CD4-positive, alpha-beta T cell treated with Interleukin-10 for 1 hour (primary cell): ENCODE measurements at regions not wholly inside any gene's neighbourhood (a gene's known extent, or its start where the extent isn't known, plus 50 kb on each side); places are given as distances from the start of the nearest gene placed in this dataset.
A peak's percentile ranks its signal among the peaks of the same experiment; 100 is the strongest.

ENCODE experiments used
- DNase-seq: peaks from one replicate; pipeline ENCODE4 v3.0.0-alpha.2; 2020

DNA sequence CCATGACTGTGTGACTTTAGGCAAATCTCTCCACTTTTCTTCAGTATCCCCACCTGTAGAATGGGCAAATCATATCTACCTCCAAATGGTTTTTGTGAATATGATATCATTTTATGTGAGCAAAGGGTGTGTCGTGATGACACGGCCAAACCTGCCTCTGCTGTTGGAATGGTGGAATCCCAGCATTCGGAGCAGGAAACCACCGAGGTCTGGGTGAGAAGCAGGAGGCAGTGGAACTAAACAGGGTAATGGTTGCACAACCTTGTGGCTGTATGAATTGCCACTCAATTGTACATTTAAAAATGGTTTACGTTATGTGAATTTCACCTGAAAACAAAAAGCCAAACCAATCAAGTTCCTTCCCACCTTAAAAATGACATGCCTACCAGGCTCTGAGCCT is 131.4 kb upstream of the ZMIZ1 start:
- no peak for DNase-seq

DNA sequence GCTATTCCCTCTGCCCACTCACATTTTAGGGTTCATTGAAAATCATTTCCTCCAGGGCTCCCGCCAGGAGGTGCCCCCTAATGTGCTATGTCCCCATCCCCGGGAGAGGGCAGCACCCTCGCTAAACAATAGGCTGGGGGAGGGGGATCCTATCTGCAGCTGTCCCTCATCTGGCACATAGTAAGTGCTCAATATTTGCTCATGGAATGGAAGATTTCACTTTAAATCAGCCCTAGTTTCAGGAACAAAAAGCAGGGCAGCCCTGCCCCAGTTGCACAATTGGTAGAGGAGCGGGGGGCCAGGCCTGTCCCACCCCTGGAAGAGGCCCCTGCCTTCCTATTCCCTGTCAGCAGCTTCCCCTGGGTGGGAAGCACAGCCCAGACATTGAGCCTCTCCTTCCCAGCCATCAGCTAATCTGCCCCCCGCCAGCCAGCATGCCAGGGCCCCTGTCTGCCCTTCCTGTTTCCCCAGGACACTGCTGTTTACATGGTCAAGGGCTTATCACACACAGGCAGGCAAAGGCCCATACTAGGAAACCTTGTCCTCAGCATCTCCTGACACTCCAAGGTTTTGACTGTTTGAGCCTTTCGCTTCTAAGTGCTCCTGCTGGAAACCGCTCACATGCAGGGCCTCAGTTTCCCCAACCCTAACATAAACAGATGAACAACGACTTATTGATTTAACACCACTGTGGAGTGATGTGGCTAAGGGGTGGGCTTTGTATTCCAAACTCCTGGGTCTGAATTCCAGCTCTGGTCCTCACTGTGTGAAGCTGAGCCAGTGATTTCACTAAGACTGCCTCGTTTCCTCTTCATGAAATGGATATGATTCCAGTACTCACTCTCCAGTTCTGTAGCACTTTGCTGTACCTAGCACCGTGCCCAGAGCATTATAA is 130.7 kb upstream of the ZMIZ1 start:
- DNase-seq: peak; percentile 12

DNA sequence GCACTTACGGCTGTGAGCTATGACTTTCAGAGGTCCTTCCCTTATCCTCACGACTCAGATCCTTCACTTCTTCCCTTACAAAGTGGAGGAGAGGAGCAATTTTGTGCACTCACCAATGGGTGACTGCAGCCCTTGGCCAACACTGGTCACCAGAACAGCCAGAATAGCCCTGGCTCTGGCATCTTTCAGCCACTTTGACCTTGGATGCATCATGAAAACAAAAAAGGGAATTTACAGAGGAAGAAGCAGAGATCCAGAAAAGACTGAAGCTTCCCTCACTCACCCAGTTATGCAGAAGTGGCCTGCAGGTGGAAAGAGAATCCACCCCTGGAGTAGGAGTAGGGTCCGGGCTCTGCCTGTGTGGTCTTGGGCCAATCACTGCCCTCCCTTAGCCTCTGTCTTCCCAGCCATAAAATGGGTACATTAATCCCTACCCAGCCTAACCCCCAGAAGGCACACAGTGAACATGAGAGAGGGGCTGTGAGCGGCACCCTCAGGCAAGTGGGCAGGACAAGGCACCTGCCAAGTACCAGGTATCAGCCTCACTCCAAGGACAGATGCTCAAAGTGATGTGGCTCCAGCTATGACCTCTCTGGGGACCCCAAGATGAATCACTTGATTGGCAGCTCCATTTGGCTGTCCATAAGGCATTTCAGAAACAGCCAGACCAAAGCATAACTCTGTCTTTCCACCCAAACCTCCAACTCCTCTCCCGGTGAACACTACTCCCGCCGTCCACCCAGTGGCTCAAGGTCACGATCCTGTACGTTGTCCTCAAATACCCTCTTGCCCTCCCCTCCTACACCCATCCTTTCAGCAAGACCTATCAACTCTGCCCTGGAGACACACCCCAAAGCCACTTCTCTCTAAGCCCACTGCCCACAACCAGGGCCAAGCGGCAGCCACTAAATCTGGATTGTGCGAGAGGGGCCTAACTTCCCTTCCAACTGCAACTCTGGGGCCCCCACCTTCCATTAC is 129.8 kb upstream of the ZMIZ1 start:
- no peak for DNase-seq

DNA sequence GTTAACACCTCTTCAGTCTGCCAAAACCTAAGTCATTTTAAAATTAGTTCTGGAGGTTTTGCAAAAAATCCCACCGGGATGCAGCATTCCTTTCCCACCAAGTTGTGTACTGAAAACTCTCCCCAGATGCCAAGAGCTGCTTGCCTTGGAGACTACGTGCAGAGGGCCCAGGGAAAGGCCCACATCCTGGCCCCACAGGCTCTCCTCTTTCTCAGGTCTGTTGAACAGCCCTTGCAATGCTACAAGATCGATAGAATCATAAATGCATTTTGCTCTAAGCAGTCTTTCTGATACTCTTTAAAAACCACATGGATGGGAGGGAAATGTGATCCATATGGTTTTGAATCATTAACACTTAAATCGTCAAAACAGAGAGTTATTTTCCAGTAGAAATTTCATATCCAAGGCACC is 126.7 kb upstream of the ZMIZ1 start:
- no peak for DNase-seq

DNA sequence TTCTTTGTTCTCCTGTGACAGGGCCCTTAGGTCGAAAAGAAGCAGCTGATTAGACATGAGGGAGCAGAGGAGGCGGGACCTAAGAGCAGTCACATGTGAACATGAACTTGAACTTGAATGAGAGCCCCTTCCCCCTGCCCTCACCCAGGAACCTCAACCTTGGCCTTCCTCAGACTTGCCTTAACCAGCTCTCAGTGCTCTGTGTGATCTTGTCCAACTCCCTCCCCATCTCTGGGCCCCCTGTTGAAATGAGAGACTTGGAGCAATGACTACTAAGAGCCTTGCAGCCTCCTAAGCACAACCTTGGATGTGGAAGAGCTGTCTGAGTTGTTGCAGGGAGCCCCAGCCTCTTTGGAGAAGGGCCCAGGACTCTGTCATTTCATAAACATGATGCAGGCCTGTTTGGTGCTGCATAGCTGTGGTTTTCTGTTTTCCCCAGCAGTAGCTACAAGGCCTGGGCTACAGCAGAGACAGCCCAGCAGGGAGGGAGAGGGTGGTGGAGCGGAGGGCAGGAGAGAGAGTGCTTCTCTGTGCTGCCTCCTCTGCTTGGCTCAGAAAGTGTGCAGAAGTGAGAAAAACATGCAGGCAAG is 123.9 kb upstream of the ZMIZ1 start:
- no peak for DNase-seq

DNA sequence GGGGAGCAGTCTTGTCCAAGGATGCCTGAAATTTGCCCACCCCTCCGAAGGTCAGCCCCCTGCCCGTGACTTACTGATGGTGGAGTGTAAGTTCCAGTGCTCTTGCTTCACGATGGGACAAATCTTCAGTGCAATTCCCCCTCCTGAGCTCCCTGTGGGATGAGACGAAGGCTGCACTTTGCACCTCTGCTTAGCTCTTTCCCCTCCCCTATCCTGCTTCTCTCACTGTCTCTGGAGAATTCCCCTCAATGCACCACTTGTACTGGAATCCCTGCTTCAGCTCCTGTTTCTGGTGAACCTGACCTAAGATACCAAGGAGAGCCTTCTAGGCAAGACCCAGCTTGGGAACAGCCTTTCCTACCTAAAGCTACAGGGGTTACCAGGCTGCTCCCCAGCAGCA is 122.9 kb upstream of the ZMIZ1 start:
- DNase-seq: no peak

DNA sequence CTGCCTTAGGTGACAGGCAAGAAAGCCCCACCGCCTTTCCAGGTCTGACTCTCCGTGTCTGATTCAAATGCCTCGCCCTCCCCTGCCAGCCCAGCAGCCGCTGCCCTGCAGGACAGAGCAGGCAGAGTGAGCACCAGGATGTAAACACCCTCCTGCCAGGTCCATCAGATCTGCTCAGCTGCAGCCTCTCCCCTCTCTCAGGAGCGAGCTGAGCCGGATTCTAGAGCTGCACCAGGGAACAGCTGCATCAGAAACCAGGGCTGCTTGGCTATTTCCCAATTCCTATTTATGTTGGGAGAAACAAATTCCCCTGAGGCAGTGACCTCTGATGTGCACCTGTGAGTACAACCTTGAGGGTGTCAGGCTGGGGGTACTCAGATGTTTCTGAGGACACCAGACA is 121.5 kb upstream of the ZMIZ1 start:
- no peak for DNase-seq

DNA sequence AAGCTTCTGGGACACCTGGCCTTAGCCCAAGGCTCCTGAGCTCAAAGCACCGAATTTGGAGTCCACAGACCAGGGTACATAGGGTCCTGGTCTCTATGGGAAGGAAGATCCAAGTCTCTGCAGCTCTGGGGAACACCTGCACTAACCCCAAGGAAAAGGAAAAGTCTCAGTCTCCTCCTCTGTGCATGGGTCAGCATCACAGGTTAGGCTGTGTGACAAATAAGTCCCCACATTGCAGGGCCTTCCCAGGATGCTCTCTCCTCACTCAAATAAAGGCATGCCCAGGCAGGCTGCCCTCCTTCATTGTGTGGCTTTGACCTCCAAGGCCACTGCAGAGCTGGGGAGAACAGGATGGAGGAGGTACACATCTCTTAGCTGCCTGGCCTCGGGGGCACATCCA is 121.0 kb upstream of the ZMIZ1 start:
- no peak for DNase-seq

DNA sequence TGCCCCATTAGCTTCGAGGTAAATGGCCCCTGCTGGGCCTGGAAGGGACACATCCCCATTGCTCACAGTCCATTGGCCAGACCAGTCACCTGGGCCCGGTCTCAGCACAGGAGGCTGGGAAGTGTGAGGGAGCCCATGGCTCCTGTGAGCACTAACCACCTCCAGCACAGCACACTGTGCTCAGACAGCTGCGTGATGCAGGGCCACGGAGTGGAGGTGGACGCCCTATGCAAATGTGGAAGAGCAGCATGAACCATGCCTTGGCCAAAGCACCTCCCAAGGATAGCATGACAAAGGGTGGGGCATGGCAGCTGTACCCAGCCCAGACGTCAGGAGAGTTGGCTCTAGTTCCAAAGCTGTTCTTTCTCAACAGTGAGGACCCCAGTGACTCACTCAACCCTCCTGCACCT is 120.1 kb upstream of the ZMIZ1 start:
- no peak for DNase-seq

DNA sequence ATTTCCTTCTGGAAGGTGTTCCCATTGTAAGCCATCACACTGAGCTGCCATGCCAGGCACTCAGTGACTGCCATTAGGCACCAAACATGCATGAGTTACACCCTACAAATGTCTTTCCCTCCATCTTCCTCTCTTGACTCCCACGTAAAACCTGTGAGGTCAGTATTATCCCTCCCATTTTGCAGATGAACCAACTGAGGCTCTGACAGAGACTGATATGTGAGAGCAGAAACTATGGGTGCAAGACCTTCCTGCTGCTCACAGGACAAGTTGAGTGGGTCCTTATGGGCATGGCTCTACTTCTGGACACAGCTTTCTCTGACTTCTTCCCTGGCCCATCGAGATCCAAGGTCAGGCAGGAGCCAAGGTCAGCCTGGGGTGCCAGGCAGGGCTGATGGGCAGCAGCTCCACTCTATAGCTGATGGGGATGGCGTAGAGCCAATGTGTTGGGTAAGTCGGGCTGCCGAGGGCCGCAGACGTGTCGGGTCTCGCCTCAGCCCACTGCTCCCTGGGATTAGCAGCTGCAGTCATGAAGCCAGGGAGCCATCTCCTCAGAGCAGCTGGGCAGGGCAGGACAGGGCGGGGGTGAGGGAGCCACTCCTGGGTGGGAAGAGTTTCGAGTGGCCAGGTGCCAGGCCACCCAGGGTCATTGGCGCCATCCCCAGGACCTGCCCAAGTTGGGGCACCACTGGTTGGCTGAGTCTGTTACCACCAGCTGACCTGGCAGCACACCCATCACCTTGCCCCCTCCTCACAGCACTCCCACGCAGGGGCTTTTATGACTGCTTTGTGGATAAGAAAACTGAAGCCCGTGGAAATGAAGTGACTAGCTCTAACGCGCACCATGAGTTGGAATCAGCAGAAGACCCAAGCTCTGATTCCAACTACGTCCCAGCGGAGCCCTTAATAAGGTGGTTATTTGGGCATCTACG is 117.8 kb upstream of the ZMIZ1 start:
- DNase-seq: no peak

DNA sequence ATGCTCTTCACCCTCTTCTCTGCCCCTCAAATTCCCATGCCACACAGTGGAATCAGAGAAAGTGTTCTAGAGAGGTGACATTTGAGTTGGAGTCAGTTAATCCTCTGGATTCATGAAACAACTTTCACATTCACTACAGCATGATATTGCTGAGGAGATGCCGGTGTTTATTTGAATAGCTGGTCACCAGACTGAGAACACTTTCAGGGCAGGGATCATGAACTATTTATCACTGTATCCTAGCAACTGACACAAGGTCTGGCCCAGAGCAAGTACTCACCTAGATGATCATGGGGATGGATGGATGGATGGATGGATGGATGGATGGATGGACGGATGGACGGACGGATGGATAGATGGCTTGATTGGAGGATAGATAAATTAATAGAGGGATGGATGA is 116.7 kb upstream of the ZMIZ1 start:
- no peak for DNase-seq

DNA sequence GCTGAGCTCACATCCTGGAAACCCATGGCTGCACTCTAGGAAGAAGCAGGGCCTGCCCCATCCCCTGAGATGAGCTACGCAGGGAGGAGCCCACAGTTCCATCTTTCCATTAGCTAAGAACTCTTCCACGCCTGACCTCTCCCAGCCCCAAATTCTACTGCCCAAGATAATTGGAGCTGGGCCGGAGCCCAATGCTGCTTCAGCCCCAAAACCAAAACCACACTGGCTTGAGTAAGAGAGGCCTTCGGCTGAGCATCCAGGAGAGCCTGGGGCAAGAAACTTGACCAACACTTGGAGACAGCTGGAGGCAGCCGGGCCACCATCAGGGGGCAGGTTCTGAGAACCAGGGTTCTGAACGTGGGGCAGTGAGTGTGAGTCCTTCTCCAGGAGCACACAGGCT is 116.1 kb upstream of the ZMIZ1 start:
- DNase-seq: no peak

DNA sequence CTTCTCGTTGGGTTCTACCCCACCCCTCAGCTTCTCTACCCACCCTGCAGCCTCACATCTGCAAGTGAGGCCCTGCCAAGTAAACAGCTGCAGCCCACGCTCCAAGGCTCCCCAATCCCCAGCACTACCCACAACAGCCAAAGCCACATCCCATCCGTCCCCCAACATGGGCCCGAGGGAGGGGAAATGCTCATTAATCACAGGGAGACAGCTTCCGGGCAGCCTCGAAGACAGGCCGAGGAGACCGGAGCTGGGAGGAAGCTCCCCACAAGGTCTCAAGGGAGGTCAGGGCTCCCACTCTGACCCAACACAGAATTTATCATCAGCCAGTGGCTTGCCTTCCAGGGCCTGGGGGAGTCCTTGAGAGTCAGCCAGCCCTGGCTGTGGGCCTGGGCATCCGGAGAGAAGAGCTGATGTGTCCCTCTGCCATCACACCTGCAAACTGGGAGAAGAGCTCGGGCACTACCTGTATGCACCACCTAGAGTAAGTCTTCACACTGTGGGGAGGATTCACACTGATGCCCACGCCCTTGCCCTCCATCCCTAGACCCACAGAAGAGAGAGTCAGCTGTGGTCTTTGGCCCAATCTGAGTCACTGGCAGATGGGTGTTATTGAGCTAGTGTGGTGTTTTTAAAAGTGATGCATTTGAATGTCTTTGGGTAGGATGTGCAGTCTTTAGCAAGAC is 115.5 kb upstream of the ZMIZ1 start:
- DNase-seq: no peak

DNA sequence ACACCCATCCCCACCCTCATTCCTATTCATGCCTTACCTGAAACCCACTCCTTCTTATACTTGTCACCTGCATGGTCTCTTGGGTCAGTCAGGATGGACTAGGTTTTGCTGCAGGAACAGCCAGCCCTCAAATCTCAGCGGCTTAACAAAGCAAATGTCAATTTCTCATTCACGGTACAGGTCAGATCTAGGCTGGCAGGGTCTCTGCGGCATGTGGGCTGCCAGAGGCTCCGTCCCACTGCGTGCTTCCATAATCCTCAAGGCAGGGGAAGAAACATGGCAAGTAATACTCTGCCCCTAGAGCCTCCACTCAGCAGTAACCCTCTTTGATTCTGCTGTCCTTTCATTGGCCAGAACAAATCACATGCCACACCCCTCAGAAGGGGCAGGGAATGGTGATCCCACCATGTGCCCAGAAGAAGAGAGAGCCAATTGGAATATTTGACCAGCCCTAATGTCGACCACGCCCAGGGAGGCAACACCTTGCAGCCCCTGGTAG is 114.9 kb upstream of the ZMIZ1 start:
- no peak for DNase-seq

DNA sequence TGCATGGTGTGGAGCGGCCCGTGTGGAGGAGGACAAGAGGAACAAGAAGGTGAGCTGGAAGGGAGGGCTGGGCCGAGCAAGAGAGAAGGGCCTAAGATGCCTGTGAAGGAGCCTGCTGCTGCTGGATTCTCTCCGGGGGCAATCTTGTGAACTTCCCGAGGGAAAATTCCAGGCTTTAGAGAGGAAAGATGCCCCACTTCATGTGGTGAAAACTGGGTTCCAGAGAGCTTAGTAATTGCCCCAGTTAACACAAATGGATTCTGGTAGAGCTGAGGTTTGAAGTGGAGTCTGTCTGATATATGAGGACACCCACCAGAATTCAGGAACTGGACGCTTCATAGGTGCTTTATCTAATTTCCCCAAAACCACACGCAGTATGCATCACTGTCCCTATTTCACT is 114.1 kb upstream of the ZMIZ1 start:
- no peak for DNase-seq

DNA sequence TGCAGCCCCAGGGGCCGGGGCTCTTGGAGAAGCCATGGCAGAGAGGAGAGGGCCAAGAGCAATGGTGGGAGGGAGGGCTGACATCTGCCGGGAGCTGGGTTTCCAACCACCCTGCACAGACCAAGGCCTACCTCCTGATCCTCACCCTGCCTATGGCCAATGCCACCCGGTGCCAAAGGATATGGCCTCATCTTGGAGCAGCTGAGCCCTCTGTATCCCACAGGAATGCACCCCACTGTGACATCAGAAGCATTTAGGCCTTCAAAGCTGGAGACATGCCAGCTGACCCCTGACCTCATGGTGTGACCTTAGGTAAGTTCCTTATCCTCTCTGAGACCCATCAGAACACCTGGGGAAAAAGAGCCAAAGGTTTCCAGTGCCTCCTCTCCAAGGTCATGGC is 113.6 kb upstream of the ZMIZ1 start:
- DNase-seq: no peak

DNA sequence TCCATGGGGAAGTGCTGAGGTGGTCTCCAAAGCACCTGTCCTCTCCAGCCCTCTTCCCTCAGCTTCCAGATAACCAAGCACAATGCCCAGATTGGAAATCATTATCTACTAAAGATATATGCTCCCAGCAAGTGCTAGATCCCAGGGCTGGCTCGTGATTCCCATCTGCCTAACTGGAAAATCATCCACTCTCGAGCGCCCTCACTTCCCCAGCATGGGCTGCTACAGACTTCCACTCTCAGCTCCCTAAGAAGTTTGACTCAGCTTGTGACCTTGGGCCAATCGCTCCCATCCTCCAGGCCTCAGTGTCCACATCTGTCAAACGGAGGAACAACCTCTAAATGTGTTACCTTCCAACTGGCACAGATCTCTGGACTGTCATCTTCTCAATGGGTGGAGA is 112.4 kb upstream of the ZMIZ1 start:
- DNase-seq: no peak

DNA sequence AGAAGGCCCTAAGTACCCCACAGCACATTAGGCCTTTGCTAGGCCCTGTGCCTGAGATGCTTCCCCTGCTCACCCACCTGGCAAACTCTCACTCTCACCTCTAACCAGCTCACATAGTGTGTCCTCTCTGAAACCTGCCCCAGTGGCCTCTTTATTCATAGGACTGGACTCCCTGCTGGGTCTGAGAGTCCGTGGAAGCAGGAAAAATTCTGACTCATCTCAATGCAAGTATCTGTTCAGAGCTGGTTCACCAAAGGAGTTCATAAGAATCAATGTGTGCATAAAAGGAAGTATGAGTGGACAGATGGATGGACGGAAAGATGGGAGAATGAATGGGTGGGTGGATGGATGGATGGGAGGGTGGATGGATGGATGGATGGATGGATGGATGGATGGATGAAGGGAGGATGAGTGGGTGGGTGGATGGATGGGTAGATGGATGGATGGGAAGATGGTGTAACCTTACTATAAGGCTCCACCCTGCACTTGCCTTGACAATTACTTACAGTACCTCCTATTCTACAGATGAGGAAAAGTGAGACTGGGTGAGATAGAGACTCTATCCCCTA is 111.2 kb upstream of the ZMIZ1 start:
- no peak for DNase-seq

DNA sequence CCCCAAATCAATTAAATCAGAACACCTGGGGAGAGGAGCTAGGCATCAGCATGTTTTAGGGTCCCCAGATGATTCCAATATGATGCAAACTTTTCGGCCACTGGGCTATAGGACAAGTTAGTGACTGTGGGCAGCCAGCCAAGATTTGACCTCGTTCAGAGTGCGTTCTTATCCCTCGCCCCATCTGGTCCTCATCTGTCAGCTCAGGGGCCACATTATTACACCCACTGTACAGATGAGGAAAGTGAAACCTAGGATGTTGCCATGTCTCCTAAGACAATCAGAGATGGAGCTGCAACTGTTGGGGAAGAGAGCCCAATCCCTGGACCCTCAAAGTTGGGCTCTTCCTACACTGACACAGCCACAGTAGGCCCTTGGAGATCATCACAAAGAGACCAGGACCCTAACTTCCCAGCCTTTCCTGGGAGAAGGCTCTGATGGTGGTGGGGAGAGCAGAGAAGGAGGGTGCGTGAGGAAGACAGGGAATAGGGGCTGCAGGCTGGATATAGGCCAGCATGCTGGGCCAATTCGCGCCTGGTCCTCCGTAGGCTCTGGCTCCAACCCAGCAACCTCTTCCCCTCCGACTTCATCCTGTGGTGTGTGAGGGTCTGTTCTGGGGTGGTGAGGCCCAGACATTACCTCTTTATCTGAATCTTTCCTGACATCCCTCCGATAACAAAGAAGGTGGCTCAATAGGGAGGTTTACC is 109.4 kb upstream of the ZMIZ1 start:
- no peak for DNase-seq

DNA sequence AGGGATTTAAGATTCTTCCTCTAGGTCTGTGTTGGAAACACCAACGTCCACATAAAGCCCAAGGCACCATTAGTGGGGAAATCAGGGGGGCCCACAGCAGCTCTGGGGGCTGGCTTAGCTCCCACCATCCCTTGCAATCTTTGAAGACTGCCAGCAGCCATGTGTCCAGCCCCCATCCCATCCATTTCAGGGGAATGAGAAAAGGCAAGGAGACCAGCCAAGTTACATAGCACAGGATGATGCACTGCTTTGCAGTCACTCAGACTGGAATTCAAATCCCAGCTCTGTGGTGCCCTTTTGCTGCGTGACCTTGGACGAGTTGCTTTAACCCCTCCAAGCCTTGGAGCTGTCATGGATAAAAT is 108.9 kb upstream of the ZMIZ1 start:
- no peak for DNase-seq
